ENCODE measurements at regions not wholly inside any gene's neighbourhood (a gene's known extent, or its start where the extent isn't known, plus 50 kb on each side); places are given as distances from the start of the nearest gene placed in this dataset.

- TF ChIP-seq CTCF (IDR thresholded peaks at IDR 0.05; ENCODE audit: low read length) (no peak), EZH2 (IDR thresholded peaks at IDR 0.05; ENCODE audit: borderline replicate concordance, low read length) (no peak)
Measured at GRCh38 chr2:239734436-239735005, 290.6 kb downstream of the NDUFA10 start.

Measured in OCI-LY1 (cell line).